GM18502 (cell line): ENCODE measurements at regions not wholly inside any gene's neighbourhood (a gene's known extent, or its start where the extent isn't known, plus 50 kb on each side); places are given as distances from the start of the nearest gene placed in this dataset.
"Not testable (repeated sequence)": the region's sequence is repeated elsewhere in the genome, so short reads cannot be mapped to it uniquely, and the experiment has no call there.

Experiments
- ATAC-seq: cut with Tn5 transposase; IDR thresholded peaks from one replicate; pipeline ENCODE4 v1.9.1; 2021; ENCODE audit warnings: mild to moderate bottlenecking; ENCODE audit not compliant: unreplicated experiment, poor library complexity

- no peak for ATAC-seq
Observed at GRCh38 chr3:147471741-147472140, 62.6 kb downstream of the ZIC1 start.

GRCh38 chr3:147472846-147473245 lies 63.7 kb downstream of the ZIC1 start:
- ATAC-seq, result no peak

GRCh38 chr3:147483145-147483544 lies 74.0 kb downstream of the ZIC1 start:
- ATAC-seq, result no peak

GRCh38 chr3:147483578-147483977 lies 74.4 kb downstream of the ZIC1 start:
- peak; percentile 61 for ATAC-seq

- no peak for ATAC-seq
Observed at GRCh38 chr3:147493065-147493464, 83.9 kb downstream of the ZIC1 start.

- no peak for ATAC-seq
Observed at GRCh38 chr3:147493666-147494065, 84.5 kb downstream of the ZIC1 start.

GRCh38 chr3:147497286-147497685 lies 88.1 kb downstream of the ZIC1 start:
- ATAC-seq, result no peak

- no peak for ATAC-seq
Observed at GRCh38 chr3:147507638-147508286, 98.6 kb downstream of the ZIC1 start.

GRCh38 chr3:147509448-147509847 lies 100.3 kb downstream of the ZIC1 start:
- no peak for ATAC-seq

GRCh38 chr3:147513785-147514184 lies 104.6 kb downstream of the ZIC1 start:
- no peak for ATAC-seq

GRCh38 chr3:147514366-147515160 lies 105.4 kb downstream of the ZIC1 start:
- ATAC-seq, result no peak

GRCh38 chr3:147518465-147518864 lies 109.3 kb downstream of the ZIC1 start:
- ATAC-seq, result peak; percentile 75

GRCh38 chr3:147521646-147522045 lies 112.5 kb downstream of the ZIC1 start:
- ATAC-seq, result no peak

GRCh38 chr3:147522780-147523179 lies 113.6 kb downstream of the ZIC1 start:
- not testable (repeated sequence) for ATAC-seq

GRCh38 chr3:147529551-147529950 lies 120.4 kb downstream of the ZIC1 start:
- ATAC-seq, result no peak

GRCh38 chr3:147538034-147538433 lies 128.9 kb downstream of the ZIC1 start:
- peak; percentile 76 for ATAC-seq

GRCh38 chr3:147540921-147541320 lies 131.8 kb downstream of the ZIC1 start:
- ATAC-seq, result no peak

- no peak for ATAC-seq
Observed at GRCh38 chr3:147544290-147544689, 135.1 kb downstream of the ZIC1 start.

- no peak for ATAC-seq
Observed at GRCh38 chr3:147551491-147551890, 142.3 kb downstream of the ZIC1 start.

- no peak for ATAC-seq
Observed at GRCh38 chr3:147554332-147554731, 145.2 kb downstream of the ZIC1 start.

GRCh38 chr3:147572970-147573340 lies 163.8 kb downstream of the ZIC1 start:
- no peak for ATAC-seq

GRCh38 chr3:147574621-147575020 lies 165.5 kb downstream of the ZIC1 start:
- no peak for ATAC-seq
